ENCODE measurements at regions not wholly inside any gene's neighbourhood (a gene's known extent, or its start where the extent isn't known, plus 50 kb on each side); places are given as distances from the start of the nearest gene placed in this dataset.
"Not testable (repeated sequence)": the region's sequence is repeated elsewhere in the genome, so short reads cannot be mapped to it uniquely, and the experiment has no call there.

DNA sequence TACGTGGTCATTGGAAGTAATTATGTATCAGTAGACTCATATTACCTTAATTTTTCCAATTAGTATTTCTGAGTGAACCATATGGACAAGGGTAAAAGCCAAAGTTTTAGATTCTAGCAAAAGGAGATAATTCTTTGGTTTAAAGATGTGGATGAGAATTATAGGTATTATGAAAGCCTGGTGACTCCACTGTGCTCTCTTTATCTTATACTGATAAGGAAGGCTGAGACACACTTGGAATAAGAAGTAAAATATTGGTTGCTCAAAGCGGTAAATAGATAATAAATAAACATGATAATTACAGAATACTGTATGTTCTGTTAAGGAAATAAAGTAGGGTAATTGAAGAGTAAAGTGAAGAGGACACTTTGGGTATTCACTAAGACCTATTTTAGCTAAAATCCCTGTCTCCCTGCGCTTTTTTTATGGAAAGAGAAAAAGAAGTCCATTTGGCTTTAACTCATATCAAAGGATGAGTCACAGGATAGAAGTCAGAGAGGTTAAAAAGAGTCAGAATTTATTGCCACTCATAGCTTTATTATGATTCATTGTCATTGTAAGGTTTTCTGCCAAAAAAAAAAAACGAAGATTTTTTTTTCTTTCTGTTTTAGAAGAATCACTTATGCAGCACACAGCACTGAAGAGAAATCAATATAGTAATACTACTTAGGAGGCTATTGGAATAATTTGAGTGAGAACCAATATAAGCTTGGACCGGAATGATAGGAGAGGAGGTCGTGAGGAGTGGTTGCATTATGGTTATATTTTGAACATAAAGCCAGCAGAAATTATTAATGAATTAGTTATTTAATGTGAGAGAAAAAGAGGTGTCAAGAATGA, 2463.1 kb downstream of the ARAP2 start:
- no peak for DNase-seq

DNA sequence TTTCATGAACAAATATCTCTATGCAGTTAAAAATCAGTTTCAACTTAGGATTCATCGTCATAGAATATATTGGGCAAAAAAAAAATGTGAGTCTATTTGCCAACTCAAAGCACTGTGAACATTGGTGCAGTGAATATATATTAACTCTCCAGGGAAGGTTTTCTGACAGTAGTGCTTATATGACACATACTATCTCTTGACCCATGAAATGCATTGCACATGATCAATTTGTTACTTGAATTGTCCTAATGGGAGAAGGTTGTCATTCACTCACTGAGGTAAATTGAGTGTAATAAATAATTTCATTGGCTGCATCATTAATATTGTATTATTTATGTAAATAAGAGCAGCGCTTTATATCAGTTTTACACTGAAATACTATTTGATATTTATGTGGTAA, 2458.5 kb downstream of the ARAP2 start:
- no peak for DNase-seq

DNA sequence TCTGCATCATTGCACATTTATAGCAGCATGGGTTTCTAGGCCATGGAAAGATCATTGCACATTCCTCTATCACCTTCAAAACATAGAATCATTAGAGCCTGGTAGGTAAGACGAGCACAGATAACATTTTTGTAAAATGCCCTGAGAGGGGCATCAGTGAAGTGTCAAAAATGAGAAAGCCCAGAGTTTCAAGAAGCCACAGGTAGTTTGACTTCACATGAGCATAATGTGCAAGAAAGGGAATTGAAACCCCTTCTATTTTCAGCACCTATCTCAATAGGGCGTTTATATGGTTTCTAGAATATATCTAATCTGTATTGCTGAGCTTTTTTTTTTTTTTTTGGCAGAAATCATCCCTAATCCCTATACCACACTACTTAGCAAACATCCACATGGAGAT, 2441.7 kb downstream of the ARAP2 start:
- no peak for DNase-seq

DNA sequence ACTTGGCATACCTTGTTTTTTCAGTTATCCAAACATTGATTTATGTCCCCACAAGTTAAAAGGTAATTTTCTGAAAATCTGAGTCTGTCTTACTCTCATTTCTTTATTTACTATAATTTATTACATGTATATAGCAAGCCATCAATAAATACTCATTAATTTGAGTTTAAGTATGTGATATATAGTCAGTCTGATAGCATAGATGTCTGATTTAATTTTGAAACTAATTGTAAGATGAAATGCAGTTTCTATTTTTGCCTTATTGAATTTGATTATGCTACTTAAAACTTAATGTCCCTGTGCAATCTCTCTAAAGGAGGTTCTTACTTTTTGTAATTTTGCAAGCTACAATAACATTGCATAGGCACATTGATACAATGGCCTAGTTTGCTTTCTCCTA, 2418.6 kb downstream of the ARAP2 start:
- no peak for DNase-seq

DNA sequence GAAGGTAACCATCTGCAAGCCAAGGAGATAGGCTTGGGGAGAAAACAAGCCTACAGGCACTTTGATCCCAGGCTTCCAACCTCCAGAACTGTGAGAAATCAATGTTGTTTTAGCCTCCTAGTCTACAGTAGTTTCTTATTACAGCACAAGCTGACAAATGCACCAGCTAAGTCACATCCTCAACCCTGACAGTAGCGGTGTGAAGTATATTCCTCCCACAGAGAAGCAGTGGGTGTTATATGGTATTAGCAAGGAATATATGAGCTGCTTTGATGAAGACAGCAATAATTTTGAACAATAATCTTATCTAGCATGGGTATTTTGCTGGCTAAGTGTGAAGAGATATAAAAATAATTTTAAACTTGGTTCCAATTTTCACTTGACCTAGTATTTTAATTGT, 2415.0 kb downstream of the ARAP2 start:
- DNase-seq, result not testable (repeated sequence)

DNA sequence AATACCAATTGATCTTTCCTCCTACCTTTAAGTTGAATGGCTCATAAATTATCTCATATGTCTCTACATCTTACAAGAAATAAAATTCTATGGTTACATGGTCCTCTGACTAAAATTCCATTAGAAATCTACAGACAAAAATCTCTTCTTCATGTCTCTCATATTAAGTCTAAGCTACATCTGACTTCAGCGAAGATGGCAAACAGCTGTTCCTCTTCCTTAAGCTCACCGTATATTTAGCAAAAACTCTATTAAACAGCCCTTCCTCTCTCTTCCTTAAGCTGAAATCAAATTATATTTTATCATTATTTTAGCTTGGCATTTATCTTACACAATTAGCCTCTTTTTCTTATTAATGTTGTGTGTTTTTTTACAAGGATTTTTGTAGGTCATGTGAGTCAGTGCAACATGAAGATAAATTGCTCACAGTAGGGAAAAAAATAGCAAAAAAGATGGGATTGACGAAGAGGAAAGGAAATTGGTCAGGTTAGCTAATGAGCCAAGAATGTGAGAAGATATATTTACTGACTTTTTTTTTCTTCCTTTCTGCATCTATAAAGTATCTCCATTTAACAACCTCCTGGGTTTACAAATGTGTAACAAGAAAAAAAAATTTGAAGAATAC, 2412.8 kb downstream of the ARAP2 start:
- no peak for DNase-seq

DNA sequence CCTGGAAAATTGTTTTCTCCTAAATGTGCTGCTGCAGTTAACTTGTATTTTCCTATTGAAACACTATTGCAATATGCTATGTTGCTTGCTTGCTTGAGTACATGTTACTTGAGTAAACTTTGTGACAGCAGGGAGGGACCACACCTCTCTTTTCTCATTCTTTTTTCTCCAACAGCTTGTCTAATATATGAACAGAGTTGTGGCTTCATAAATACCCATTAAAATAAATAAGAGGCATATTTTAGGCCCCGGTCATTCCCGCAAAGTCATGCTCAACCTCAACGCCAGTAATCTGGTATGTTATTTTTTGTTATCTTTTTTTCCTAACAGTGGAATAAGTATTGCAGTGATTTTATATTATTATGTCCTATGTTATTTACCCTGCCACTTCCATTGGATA, 2408.6 kb downstream of the ARAP2 start:
- DNase-seq, result not testable (repeated sequence)

DNA sequence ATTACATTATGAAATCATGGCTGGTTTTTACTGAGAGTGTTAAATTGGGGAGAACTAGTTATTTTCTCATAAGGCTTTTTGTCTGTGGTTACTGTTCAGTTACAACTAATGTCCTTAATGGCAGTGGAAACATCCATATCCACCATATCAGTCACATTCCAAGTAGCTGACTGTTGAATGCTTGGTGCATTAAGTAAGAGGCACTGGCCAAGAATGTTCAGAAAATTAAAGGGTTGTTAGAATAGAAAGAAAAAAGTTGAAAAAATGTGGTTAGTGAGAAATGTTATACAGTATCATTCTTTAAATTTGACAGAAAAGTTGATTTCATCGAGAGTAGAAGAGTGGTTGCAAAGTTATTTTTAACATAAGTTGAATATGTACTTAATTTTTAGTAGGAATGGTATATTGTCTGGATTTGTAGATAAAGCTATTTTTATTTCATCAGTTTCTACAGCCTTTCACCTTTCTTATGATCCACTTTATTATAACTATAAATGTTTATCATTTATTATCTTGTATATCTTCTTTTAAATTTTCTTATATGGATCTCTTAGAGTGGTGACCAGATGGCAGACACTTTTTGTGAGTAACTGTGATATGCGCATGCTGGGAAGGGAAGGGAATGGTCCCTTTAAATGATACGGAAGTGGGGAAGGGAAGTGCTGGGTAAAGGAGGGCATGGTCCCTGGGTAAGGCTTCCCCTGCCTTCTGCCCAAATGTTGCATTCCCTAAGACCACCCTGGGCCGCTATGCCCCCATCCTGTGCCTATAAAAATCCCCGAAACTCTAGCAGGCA, 2407.1 kb downstream of the ARAP2 start:
- DNase-seq, result no peak

DNA sequence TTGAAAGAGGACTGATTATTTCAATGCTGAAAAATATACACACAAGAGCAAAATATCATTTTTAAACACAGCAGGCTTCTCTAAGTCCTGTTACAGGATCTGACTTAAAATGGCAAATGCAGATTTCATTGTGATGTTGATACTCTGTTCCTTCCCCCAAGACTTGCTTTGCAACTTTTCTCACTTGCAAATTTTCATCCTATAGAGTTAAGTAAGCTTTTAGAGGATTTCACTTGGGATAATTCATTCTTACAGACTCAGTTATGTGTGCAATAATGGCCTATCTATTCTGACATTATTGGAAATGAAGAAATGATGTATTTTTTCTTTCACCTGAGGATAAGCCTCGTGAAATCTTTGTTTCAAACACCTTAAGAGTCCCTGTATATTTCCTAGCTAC, 2403.2 kb downstream of the ARAP2 start:
- DNase-seq, result no peak

DNA sequence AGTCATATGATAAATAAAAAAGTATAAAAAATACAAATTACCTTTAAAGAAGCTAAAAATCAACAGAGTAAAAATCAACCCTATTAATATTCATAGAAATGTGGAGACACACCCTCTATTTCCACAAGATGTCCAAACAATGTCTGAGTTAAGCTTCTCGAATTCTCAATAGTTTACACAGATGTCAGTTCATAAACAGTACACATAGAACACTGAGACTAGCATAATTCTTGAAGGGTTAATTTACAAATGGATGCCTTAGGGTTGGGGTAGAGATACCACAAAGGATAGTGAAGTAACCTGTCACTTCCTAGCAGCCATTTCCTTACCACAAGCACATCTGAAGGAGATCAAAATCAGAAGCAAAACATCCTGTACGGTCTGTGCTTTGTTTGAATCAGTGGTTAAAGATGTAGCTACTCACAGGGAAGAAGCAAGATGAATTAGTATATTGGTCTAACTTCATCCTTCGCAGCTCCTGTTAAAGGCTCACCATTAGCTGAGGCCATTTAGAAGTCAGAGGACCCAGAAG, 2393.9 kb downstream of the ARAP2 start:
- no peak for DNase-seq

DNA sequence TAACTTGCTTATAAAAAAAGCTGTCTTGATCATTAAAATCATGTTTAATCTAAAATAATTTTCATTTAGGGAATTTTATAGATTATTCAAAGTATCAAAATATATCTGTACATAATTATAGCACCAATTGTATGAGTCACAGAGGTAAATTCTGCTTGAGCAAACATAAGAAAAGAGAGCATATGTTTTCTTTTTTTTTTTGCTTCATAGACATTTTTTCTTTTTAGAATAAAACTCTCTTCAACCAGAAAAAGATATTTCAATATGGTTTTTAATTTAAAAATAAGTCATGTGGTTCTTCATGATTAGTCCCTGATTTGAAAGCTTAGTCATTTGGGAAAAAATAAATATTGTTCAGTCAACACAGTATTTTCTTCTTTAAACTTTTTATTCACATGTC, 2390.6 kb downstream of the ARAP2 start:
- DNase-seq, result not testable (repeated sequence)

DNA sequence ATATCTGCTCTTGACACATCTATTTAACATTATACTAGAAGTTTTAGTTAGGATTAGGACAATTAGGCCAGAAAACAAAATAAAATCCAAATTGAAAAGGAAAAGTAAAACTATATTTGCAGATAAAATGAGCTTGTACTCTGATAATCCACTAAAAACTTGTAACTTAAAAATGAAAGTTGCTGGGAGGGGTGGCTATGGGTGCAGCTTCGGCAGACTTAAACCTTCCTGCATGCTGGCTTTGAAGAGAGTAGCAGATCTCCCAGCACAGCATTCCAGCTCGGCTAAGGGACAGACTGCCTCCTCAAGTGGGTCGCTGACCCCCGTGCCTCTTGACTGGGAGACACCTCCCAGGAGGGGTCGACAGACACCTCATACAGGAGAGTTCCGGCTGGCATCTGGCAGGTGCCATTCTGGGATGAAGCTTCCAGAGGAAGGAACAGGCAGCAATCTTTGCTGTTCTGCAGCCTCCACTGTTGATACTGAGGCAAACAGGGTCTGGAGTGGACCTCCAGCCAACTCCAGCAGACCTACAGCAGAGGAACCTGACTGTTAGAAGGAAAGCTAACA, 2379.9 kb downstream of the ARAP2 start:
- DNase-seq, result no peak

DNA sequence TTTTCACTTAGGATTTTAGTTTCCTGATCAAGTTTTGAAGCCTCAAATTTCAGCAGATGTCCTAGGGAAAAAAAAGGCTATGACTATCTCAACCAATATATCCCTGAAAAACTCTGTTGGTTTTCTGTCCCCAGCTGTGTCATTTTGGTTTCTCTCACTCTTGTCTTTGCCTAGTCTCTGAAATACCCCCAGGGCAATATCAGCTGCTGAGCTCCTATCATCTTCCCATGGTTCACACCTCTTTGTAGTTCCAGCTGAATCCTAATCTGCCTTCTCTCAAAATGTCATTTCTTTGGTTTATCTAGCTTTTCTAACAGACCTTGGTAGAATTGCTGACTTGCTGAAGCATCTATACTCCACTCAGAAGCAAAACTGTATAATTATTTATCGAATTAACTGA, 2370.5 kb downstream of the ARAP2 start:
- no peak for DNase-seq

DNA sequence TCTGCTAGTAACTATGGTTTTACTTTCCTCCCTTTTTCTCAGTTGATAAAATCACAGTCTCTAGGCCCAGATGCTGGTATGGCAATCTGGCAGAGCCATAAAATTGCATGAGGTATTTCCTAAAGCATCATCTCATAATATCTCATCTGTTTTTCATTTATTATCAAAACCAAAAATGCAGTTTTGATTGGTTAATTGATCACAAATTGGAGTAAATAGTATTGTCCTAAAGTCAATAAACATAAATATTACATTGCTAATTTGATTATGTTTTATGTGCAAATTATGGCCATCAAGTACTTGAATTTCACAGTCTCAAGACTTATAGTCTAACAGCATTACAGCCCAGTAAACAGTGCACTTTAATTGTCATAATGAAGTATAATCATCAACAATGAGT, 2365.6 kb downstream of the ARAP2 start:
- DNase-seq, result no peak

DNA sequence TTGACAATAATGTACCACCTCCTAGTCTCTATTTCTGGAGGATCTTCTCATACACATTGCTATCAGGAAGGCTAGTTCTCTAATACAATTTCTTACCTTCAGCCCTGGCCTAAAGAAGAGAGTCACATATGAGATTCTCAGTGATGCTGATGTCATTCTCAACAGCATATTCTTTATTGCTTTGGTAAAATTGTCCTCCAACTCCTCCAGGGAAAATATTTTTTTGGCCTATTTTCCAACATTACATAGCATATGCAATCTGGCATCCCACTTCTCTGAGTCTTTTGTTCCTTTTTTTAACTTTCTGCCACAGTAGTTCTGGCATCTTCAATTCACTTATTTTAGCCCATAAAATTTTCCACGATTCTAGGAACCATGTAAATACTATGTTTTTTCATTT, 2363.1 kb downstream of the ARAP2 start:
- no peak for DNase-seq

DNA sequence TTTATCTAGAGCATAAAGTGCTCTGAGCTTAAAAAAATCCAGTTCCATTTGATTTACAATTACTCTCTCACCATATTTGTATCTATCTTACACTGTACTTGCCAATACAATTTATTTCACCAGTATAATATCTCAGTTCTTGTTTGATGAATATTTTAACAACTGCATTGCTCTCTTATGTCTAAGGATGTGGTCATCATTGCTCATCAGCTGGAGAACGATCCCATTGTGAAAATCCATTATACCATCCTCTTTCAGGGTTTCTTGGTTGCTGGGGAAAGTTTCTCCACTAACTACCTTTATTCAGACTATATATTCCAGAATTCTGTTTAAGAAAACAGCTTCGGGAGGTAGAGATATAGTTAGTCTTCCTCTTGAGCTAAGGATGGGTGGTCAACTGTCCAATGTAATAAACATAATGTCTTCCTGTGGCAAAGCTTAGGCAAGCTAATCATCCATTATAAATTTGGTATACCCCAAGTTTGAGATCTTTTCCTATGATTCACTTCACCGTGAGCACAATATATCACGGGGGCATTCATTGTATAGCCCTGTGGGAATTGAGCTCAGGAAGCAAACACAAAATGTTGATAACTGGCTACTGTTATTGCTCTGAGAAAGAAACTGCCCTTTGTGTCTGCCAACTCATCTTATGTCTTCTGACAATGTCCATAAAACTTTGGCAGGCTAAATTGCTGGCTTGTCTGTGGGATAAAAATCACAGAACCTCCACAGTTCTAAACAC, 2361.9 kb downstream of the ARAP2 start:
- no peak for DNase-seq

DNA sequence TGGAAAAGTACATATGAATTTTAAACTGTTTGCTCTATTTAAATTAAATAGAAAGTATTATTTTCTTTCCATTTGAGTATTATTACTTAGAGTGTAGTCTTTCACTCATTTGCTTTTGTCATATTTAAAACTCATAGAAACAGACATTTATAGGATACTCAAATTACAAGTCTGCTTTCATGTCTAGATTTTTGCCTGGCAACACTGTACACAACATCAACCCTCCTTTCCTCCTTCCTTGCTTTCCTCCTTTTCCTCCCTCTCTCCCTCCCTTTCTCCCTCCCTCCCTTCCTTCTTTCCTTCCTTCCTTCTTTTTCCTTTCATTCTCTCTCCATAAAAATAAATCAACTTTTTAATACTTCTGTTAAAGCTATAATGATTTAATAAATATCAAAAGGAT, 2361.2 kb downstream of the ARAP2 start:
- DNase-seq, result no peak

DNA sequence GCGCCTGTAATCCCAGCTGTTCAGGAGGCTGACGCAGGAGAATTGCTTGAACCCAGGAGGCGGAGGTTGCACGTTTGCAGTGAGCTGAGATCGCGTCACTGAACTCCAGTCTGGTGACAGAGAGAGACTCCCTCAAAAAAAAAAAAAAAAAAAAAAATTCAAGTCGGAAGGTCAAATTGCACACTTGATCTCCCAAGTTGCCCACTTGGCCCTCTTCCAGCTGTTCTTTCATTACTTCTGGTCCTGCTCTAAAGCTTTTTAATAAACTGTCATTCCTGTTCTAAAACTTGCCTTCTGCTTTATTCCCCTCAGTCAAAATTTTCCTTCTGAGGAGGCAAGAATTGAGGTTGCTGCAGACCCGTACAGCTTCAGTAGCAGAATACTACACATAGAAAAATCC, 2358.0 kb downstream of the ARAP2 start:
- DNase-seq, result no peak

DNA sequence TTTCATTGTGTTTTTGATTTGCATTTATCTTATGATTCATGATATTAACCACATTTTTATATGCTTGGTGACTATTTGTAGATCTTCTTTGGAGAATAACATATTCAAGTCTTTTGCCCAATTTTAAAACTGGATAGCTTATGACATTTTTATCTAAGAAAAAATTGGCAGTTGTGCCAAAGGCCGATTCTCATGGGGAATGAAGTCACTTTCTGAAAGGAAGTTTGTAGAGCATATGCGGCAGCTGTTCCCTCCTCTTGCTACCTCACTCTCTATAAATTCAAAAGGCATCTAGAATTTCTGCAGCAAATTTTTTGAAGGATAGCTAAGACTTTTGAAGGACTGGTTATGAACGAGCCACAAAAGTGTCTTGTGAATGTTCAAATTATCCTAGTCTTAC, 2353.5 kb downstream of the ARAP2 start:
- DNase-seq, result no peak

DNA sequence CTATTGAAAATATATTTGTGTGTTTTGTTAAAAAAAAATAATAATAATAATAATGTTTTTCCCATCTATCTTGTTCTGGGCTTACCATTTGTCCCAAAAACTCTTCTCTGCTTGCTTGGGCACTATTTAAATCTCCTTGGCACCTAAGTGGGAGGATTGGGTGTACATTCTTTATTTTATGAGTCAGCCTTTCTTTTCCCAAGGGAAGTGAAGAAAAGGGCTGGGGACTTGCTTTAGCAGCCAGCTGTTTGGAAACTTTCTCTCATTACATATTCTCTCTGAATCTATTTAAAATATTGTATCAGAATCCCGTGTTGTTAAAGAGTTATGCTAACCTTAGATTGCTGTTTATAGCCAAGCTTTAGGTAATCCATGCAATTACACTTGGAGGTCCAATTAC, 2332.4 kb downstream of the ARAP2 start:
- DNase-seq, result no peak

DNA sequence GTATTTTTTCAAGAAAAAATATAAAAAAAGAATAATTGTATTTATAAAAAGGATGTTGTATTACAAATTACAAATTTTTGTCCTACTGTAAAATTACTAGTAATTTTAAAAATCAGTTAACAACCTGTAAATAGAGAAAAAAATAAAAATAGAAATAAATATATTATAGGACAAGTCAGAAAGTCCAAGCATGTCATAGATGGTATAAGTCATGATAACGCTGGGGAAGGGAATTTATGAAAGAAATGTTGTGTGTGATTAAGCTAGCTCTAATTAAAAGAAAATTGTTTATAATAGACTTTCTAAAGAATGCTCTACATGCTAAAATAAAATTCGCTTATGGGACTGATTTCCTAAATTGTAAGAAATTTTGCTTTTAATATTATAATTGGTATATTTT, 2329.9 kb downstream of the ARAP2 start:
- DNase-seq, result no peak

DNA sequence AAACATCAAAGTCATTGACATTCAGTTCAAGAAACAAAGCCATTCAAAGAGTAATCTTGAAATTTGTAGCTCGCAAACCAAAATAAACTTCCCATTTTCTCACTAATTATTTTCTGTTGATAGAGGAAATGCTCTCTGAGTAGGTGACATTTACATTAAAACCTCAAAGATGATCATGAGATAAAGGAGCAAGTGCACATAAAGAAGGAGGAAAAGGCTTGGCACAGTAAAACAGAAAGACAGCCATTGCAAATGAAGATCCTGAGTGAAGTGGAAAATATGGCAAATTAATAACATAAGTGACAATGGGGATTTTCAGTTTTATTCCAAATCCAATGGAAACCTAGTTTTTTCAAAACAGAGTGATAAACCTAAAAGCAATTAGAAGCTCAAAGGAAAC, 2320.8 kb downstream of the ARAP2 start:
- DNase-seq, result no peak

DNA sequence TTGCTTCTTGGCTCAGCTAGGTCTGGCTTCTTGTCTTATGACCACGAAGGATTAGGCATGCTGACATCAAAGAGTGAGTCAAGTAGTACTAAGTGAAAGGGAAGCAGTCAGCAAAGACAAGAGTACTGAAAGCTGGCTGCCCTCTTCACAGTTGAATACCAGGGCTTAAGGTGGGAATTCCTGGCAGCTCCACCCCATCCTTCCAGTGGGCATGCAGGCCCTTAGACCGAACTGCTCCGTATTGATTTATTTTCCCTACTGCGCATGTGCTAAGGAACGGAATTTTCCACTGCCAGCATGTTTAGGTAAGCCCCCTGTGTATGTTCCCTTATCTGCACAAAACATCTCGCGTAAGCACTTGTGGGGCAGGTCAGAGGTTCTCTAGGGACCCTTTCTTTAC, 2320.1 kb downstream of the ARAP2 start:
- DNase-seq, result no peak
